WERI-Rb-1 (cell line): ENCODE measurements at regions not wholly inside any gene's neighbourhood (a gene's known extent, or its start where the extent isn't known, plus 50 kb on each side); places are given as distances from the start of the nearest gene placed in this dataset.
"Not testable (repeated sequence)": the region's sequence is repeated elsewhere in the genome, so short reads cannot be mapped to it uniquely, and the experiment has no call there.

Experiments
- DNase-seq: peaks from one replicate; pipeline ENCODE4 v3.0.0-alpha.2; 2020
- H3K27ac ChIP-seq: fragments of 250-450 bp; sonication (Bioruptor Pico); 2 replicates; pipeline ENCODE4 v1.5.1; 2020; ENCODE audit warnings: mild to moderate bottlenecking, moderate library complexity
- H3K27me3 ChIP-seq: fragments of 250-450 bp; sonication (Bioruptor Pico); 2 replicates; pipeline ENCODE4 v1.5.1; 2021; ENCODE audit warnings: mild to moderate bottlenecking, low read depth, moderate library complexity; ENCODE audit not compliant: insufficient read depth, severe bottlenecking
- H3K36me3 ChIP-seq: fragments of 250-450 bp; sonication (Bioruptor Pico); 2 replicates; pipeline ENCODE4 v1.5.1; 2020; ENCODE audit warnings: mild to moderate bottlenecking, moderate library complexity
- H3K4me3 ChIP-seq: 2 replicates; pipeline ENCODE4 v1.5.1; 2011; ENCODE audit warnings: low read depth, mild to moderate bottlenecking, control low read depth, low read length
- H3K9me3 ChIP-seq: fragments of 250-450 bp; sonication (Bioruptor Pico); 2 replicates; pipeline ENCODE4 v1.5.1; 2021; ENCODE audit warnings: mild to moderate bottlenecking, moderate library complexity; ENCODE audit not compliant: severe bottlenecking
- CTCF ChIP-seq: IDR thresholded peaks from 2 replicates; pipeline ENCODE4 v1.5.1; 2011; ENCODE audit warnings: low read depth, mild to moderate bottlenecking, control low read depth, inconsistent platforms, low read length

- H3K27me3 ChIP-seq, result no peaks in the 10 kb centered on the region
- no peak for TF ChIP-seq CTCF
- no peak overlapping the region for H3K4me3 ChIP-seq
- H3K27ac ChIP-seq, result no peak overlapping the region
- DNase-seq, result no peak
- no peaks in the 10 kb centered on the region for H3K9me3 ChIP-seq
- no peaks in the 10 kb centered on the region for H3K36me3 ChIP-seq
Observed at GRCh38 chr3:193921465-193921864, 214.5 kb upstream of the HES1 start.

- H3K27ac ChIP-seq, result no peak overlapping the region
- TF ChIP-seq CTCF, result no peak
- no peak overlapping the region for H3K4me3 ChIP-seq
- H3K36me3 ChIP-seq, result no peaks in the 10 kb centered on the region
- DNase-seq, result no peak
- H3K9me3 ChIP-seq, result no peaks in the 10 kb centered on the region
- no peaks in the 10 kb centered on the region for H3K27me3 ChIP-seq
Observed at GRCh38 chr3:193922034-193922774, 213.7 kb upstream of the HES1 start.

- not testable (repeated sequence) for H3K4me3 ChIP-seq, H3K27me3 ChIP-seq, DNase-seq, H3K27ac ChIP-seq, H3K9me3 ChIP-seq, H3K36me3 ChIP-seq
Observed at GRCh38 chr3:193923958-193924357, 212.0 kb upstream of the HES1 start.

GRCh38 chr3:193926071-193926470 lies 209.9 kb upstream of the HES1 start:
- H3K4me3 ChIP-seq, H3K27ac ChIP-seq, H3K36me3 ChIP-seq, H3K27me3 ChIP-seq, H3K9me3 ChIP-seq, DNase-seq: not testable (repeated sequence)

GRCh38 chr3:193927413-193928206 lies 208.3 kb upstream of the HES1 start:
- not testable (repeated sequence) for H3K27ac ChIP-seq, H3K27me3 ChIP-seq, H3K9me3 ChIP-seq, H3K4me3 ChIP-seq, DNase-seq, H3K36me3 ChIP-seq

GRCh38 chr3:193928354-193929209 lies 207.4 kb upstream of the HES1 start:
- H3K9me3 ChIP-seq, result no peaks in the 10 kb centered on the region
- DNase-seq, result no peak
- H3K4me3 ChIP-seq, result no peak overlapping the region
- no peaks in the 10 kb centered on the region for H3K36me3 ChIP-seq
- H3K27ac ChIP-seq, result no peak overlapping the region
- no peak for TF ChIP-seq CTCF
- no peaks in the 10 kb centered on the region for H3K27me3 ChIP-seq

GRCh38 chr3:193929373-193929772 lies 206.6 kb upstream of the HES1 start:
- no peak for TF ChIP-seq CTCF
- Histone ChIP-seq H3K36me3 (no peaks in the 10 kb centered on the region), H3K27me3 (no peaks in the 10 kb centered on the region), H3K9me3 (no peaks in the 10 kb centered on the region), H3K27ac (no peak overlapping the region), H3K4me3 (no peak overlapping the region)
- DNase-seq, result no peak
